AG04450 (cell line): ENCODE measurements at regions not wholly inside any gene's neighbourhood (a gene's known extent, or its start where the extent isn't known, plus 50 kb on each side); places are given as distances from the start of the nearest gene placed in this dataset.

Experiments used
- CTCF ChIA-PET: fragments of 300-600, 350-600 bp; formaldehyde crosslinking; extraction: SDS; loops from one replicate; lab custom pipeline; 2022; ENCODE audit warnings: antibody characterized with exemption, inconsistent platforms; lab: Charles Lee
- POLR2A ChIA-PET: fragments of 350-600 bp; formaldehyde crosslinking; extraction: SDS; loops from one replicate; lab custom pipeline; 2021; ENCODE audit warnings: antibody characterized with exemption, inconsistent platforms; lab: Yijun Ruan, JAX
- DNase-seq: peaks from one replicate; pipeline ENCODE4 v3.0.0-alpha.2; 2011; ENCODE audit warnings: low read depth, low spot score
- H3K27ac ChIP-seq: one replicate; pipeline ENCODE4 v1.5.1; 2012; ENCODE audit warnings: low read depth, low read length, control low read depth
- H3K27me3 ChIP-seq: one replicate; pipeline ENCODE4 v1.6.0; 2012; ENCODE audit warnings: low read length; ENCODE audit not compliant: control insufficient read depth, insufficient read depth
- H3K4me3 ChIP-seq: 2 replicates; pipeline ENCODE4 v1.5.1; 2011; ENCODE audit warnings: mild to moderate bottlenecking, low read depth, low read length, control low read depth
- H3K9me3 ChIP-seq: 2 replicates; pipeline ENCODE4 v1.5.1; 2012; ENCODE audit warnings: low read length; ENCODE audit not compliant: control insufficient read depth, insufficient read depth
- TF ChIP-seq, protein P1 (sequence below): IDR thresholded peaks from 2 replicates; pipeline ENCODE4 v1.5.1; 2011; ENCODE audit warnings: low read depth, low read length, control low read depth, inconsistent platforms

- ChIA-PET POLR2A (no interaction called here), CTCF (no interaction called here)
- TF ChIP-seq, protein P1, sequence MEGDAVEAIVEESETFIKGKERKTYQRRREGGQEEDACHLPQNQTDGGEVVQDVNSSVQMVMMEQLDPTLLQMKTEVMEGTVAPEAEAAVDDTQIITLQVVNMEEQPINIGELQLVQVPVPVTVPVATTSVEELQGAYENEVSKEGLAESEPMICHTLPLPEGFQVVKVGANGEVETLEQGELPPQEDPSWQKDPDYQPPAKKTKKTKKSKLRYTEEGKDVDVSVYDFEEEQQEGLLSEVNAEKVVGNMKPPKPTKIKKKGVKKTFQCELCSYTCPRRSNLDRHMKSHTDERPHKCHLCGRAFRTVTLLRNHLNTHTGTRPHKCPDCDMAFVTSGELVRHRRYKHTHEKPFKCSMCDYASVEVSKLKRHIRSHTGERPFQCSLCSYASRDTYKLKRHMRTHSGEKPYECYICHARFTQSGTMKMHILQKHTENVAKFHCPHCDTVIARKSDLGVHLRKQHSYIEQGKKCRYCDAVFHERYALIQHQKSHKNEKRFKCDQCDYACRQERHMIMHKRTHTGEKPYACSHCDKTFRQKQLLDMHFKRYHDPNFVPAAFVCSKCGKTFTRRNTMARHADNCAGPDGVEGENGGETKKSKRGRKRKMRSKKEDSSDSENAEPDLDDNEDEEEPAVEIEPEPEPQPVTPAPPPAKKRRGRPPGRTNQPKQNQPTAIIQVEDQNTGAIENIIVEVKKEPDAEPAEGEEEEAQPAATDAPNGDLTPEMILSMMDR: no peak
- Histone ChIP-seq H3K9me3 (no peaks in the 10 kb centered on the region), H3K27ac (no peak overlapping the region), H3K4me3 (no peak overlapping the region), H3K27me3 (peaks cover 6% of the 10 kb centered on the region)
- no peak for DNase-seq
These were observed 102.9 kb downstream of the PSMG1 start for GRCh38 chr21:39080366-39080765.

DNA sequence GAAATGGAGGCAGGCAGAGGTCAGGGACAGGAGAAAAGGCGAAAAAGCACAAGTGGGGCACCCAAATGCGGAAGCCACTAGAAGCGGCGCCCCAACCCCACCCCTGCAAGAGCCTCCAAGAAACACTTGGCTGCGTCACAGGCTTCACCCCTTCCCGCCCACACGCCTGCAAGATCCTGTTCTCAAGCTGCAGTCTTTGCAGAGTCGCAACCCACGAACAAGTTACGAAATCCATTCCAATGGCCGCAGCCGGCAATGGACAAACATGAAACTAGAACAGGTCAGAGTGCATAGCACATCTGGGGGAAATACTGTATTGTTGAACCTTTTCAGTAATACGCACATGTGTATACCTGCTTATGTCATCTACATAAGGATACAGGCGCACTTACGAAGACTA, 103.6 kb downstream of the PSMG1 start:
- ChIA-PET CTCF (no interaction called here), POLR2A (no interaction called here)
- peaks cover 6% of the 10 kb centered on the region for H3K27me3 ChIP-seq
- H3K9me3 ChIP-seq: peaks cover 3% of the 10 kb centered on the region; the same call in 1 of the 2 replicates
- no peak overlapping the region for H3K4me3 ChIP-seq
- no peak for DNase-seq
- TF ChIP-seq, protein P1: no peak
- no peak overlapping the region for H3K27ac ChIP-seq

DNA sequence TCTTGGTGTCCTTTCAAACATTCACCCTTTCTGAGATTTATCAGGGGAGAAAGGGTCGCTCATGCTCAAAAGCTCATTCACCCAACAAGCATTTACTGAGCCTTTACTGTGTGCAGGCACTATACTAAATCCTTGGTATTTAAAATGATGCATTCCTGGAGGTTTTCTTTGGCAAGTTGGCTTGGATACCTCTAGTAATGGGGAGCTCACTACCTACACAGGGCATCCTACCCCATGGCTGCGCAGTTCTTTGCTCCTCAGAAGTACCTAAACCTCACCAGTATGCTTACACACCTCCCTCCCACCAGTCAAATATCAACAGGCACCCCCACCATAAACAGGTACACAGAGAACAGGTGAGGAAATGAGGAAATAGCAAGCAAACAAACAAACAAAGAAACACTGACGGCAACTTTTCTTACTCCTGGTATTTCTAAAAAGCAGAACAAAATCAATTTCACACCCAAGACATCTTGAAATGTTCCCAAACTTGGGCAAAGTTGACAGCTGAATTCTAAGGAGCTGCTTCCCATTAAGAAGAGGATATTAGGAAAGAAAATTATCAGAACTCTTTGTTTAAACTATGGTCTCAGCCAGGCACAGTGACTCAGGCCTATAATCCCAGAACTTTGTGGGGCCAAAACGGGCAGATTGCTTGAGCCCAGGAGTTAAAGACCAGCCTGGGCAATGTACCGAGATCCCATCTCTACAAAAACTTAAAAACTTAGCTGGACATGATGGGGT, 104.8 kb downstream of the PSMG1 start:
- no peak for DNase-seq
- Histone ChIP-seq H3K4me3 (no peak overlapping the region), H3K27me3 (peaks cover 6% of the 10 kb centered on the region), H3K9me3 (peaks cover 3% of the 10 kb centered on the region; the same call in 1 of the 2 replicates), H3K27ac (no peak overlapping the region)
- TF ChIP-seq, protein P1: no peak
- CTCF ChIA-PET: no interaction called here
- POLR2A ChIA-PET: no interaction called here

DNA sequence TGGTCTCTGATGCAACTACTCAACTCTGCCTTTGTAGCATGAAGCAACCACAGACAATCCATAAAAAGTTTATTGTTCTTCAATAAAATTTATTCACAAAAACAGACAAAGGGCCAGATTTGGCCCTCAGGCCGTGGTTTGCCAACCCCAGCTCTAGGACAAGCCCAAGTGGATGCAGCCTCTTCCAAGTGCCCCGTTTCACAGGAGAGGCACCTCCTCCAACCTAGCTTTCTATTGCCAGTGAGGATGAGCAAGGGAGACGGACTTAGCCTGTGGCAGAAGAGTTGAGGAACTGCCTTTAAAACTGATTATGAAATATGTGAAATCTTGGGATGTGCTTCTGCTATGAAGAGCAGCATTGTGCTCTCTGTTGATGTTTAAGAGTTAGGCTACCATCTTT, 105.4 kb downstream of the PSMG1 start:
- Histone ChIP-seq H3K4me3 (no peak overlapping the region), H3K27ac (no peak overlapping the region), H3K27me3 (peaks cover 4% of the 10 kb centered on the region), H3K9me3 (peaks cover 3% of the 10 kb centered on the region; the same call in 1 of the 2 replicates)
- TF ChIP-seq, protein P1: no peak
- ChIA-PET CTCF (interaction anchor here (0.6 kb wide), 1 partner anchor 17 kb away, joined by 4 read pairs; no protein-coding TSS in a partner anchor), POLR2A (no interaction called here)
- no peak for DNase-seq

DNA sequence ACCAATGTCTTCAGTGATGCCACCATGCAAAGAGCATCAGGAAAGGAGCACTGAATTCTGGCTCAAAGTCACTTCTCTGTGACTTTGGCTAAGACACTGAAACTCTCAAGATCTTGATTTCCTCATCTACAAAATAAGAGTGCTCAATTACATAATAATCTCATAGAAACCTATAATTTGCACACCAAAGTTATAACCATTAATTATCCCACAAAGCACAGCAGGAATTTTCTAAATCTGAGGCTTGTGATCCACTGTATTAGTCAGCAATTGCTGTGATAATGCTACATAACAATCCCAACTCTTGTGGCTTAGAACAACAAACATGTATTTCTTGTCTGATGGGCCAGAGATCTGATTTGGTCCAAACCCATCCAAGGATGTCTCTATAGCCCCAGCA, 108.7 kb downstream of the PSMG1 start:
- no peak overlapping the region for H3K27ac ChIP-seq
- TF ChIP-seq, protein P1: no peak
- H3K4me3 ChIP-seq: no peak overlapping the region
- ChIA-PET POLR2A (no interaction called here), CTCF (no interaction called here)
- H3K9me3 ChIP-seq: peaks cover 3% of the 10 kb centered on the region; the same call in 1 of the 2 replicates
- H3K27me3 ChIP-seq: no peaks in the 10 kb centered on the region
- no peak for DNase-seq
